SK-N-SH (cell line): ENCODE measurements at regions not wholly inside any gene's neighbourhood (a gene's known extent, or its start where the extent isn't known, plus 50 kb on each side); places are given as distances from the start of the nearest gene placed in this dataset.

ENCODE experiments used
- CTCF ChIA-PET: fragments of 300-600, 350-600 bp; formaldehyde crosslinking; extraction: SDS; loops from one replicate; lab custom pipeline; 2021; lab: Yijun Ruan, JAX
- POLR2A ChIA-PET: fragments of 350-600 bp; sonication (Branson Sonifier 250); formaldehyde crosslinking; extraction: SDS; loops from one replicate; lab custom pipeline; 2020; ENCODE audit warnings: antibody characterized with exemption, inconsistent platforms; lab: Yijun Ruan, JAX
- DNase-seq: peaks from one replicate; pipeline ENCODE4 v3.0.0; 2012
- H2AFZ ChIP-seq: fragments of 200-600 bp; sonication (generic); 2 replicates; pipeline ENCODE4 v1.8.1; 2016; ENCODE audit warnings: antibody characterized with exemption, mild to moderate bottlenecking, low read depth
- H3F3A ChIP-seq: fragments of 200-600 bp; sonication (generic); replicated peaks from 2 replicates; pipeline ENCODE3; 2016; ENCODE audit warnings: antibody characterized with exemption, mild to moderate bottlenecking; ENCODE audit not compliant: insufficient read depth
- H3K27ac ChIP-seq, 2 experiments: fragments of 200-500 bp in 1 of 2; fragments of 200-600 bp in 1 of 2; sonication (Bioruptor generic) in 1 of 2; sonication (generic), shearing (Covaris generic) in 1 of 2; 2 replicates each; pipeline versions ENCODE4 v1.5.1 to v1.6.1; 2014 to 2016; ENCODE audit warnings: low read depth in 2 of 2, inconsistent platforms in 1 of 2, low read length in 1 of 2, mild to moderate bottlenecking in 1 of 2, mixed read lengths in 1 of 2
- H3K27me3 ChIP-seq: fragments of 200-600 bp; sonication (generic), shearing (Covaris generic); 2 replicates; pipeline ENCODE4 v1.6.1; 2016; ENCODE audit warnings: mixed run types; ENCODE audit not compliant: insufficient read depth
- H3K36me3 ChIP-seq, 2 experiments: fragments of 200-500 bp in 1 of 2; fragments of 200-600 bp in 1 of 2; sonication (Bioruptor generic) in 1 of 2; sonication (generic) in 1 of 2; replicated peaks in 1 of 2; 2 replicates each; pipeline versions ENCODE3 to v1.5.1; 2014 to 2016; ENCODE audit warnings: low read length in 1 of 2, mild to moderate bottlenecking in 1 of 2; ENCODE audit not compliant: insufficient read depth in 2 of 2, control insufficient read depth in 1 of 2
- H3K4me1 ChIP-seq, 2 experiments: fragments of 200-500 bp in 1 of 2; fragments of 200-600 bp in 1 of 2; sonication (Bioruptor generic) in 1 of 2; sonication (generic), shearing (Covaris generic) in 1 of 2; 2 replicates each; pipeline versions ENCODE4 v1.5.1 to v1.6.1; 2014 to 2016; ENCODE audit warnings: low read depth in 1 of 2, low read length in 1 of 2, mixed run types in 1 of 2; ENCODE audit not compliant: insufficient read depth in 2 of 2, control insufficient read depth in 1 of 2
- H3K4me2 ChIP-seq: fragments of 200-600 bp; sonication (generic), shearing (Covaris generic); 2 replicates; pipeline ENCODE4 v1.6.1; 2017; ENCODE audit warnings: mixed run types
- H3K4me3 ChIP-seq, 2 experiments: fragments of 200-500 bp in 1 of 2; fragments of 200-600 bp in 1 of 2; sonication (Bioruptor generic) in 1 of 2; sonication (generic), shearing (Covaris generic) in 1 of 2; 2 replicates each; pipeline versions ENCODE4 v1.5.1 to v1.8.1; 2014 to 2016; ENCODE audit warnings: low read depth in 2 of 2, inconsistent platforms in 1 of 2, low read length in 1 of 2, mild to moderate bottlenecking in 1 of 2, mixed read lengths in 1 of 2, moderate library complexity in 1 of 2
- H3K79me2 ChIP-seq: fragments of 200-600 bp; sonication (generic); 2 replicates; pipeline ENCODE4 v1.8.1; 2017; ENCODE audit warnings: mild to moderate bottlenecking; ENCODE audit not compliant: insufficient read depth
- H3K9ac ChIP-seq: fragments of 200-600 bp; sonication (generic); 2 replicates; pipeline ENCODE4 v1.6.1; 2017; ENCODE audit warnings: mixed run types
- H3K9me2 ChIP-seq: fragments of 200-600 bp; sonication (generic); 2 replicates; pipeline ENCODE4 v1.6.1; 2017; ENCODE audit warnings: mixed run types
- H3K9me3 ChIP-seq: fragments of 200-600 bp; sonication (generic); 2 replicates; pipeline ENCODE4 v1.6.1; 2017; ENCODE audit warnings: mixed run types, mild to moderate bottlenecking, moderate library complexity
- H4K20me1 ChIP-seq: fragments of 200-600 bp; sonication (generic); 2 replicates; pipeline ENCODE4 v1.6.1; 2017; ENCODE audit warnings: mild to moderate bottlenecking, mixed run types; ENCODE audit not compliant: insufficient read depth
- EP300 ChIP-seq, 2 experiments: IDR thresholded peaks; 2 replicates each; pipeline versions ENCODE4 v1.4.0 to v1.6.1; 2012; ENCODE audit warnings: borderline replicate concordance in 1 of 2, low read depth in 1 of 2, low read length in 1 of 2
- EZH2phosphoT487 ChIP-seq: fragments of 200-600 bp; sonication (generic); IDR thresholded peaks from 2 replicates; pipeline ENCODE4 v1.6.1; 2017; ENCODE audit warnings: low read depth, mixed run types, mild to moderate bottlenecking, antibody characterized with exemption, moderate library complexity, borderline replicate concordance
- FOXJ3 ChIP-seq: sonication (generic); formaldehyde crosslinking; IDR thresholded peaks from 2 replicates; pipeline ENCODE4 v1.5.1; 2020; ENCODE audit warnings: mild to moderate bottlenecking, missing genetic modification reagents
- JUND ChIP-seq: IDR thresholded peaks from 2 replicates; pipeline ENCODE4 v1.4.0; 2012
- MXI1 ChIP-seq: IDR thresholded peaks from 2 replicates; pipeline ENCODE4 v1.6.1; 2012; ENCODE audit warnings: mild to moderate bottlenecking, low read depth, low read length, improper control_type of control experiment
- NRF1 ChIP-seq: IDR thresholded peaks from 2 replicates; pipeline ENCODE4 v1.6.1; 2012; ENCODE audit warnings: low read depth, mild to moderate bottlenecking, low read length
- RAD21 ChIP-seq: IDR thresholded peaks from 2 replicates; pipeline ENCODE4 v1.6.1; 2012; ENCODE audit warnings: mild to moderate bottlenecking, low read length
- RCOR1 ChIP-seq: fragments of 150-350 bp; IDR thresholded peaks from 2 replicates; pipeline ENCODE4 v1.6.1; 2017; ENCODE audit warnings: antibody characterized with exemption, low read length
- RFX5 ChIP-seq: IDR thresholded peaks from 2 replicates; pipeline ENCODE4 v1.6.1; 2012; ENCODE audit warnings: mild to moderate bottlenecking, improper control_type of control experiment, low read length
- SMC3 ChIP-seq: IDR thresholded peaks from 2 replicates; pipeline ENCODE4 v1.6.1; 2012; ENCODE audit warnings: low read depth, low read length, improper control_type of control experiment
- TEAD4 ChIP-seq: IDR thresholded peaks from 2 replicates; pipeline ENCODE4 v1.4.0; 2012; ENCODE audit warnings: mild to moderate bottlenecking, borderline replicate concordance; ENCODE audit not compliant: insufficient read depth
- YY1 ChIP-seq: IDR thresholded peaks from 2 replicates; pipeline ENCODE4 v1.4.0; 2012; ENCODE audit warnings: low read depth, mild to moderate bottlenecking
- TF ChIP-seq, protein P1 (sequence below): fragments of 200-600 bp; sonication (generic); IDR thresholded peaks from 2 replicates; pipeline ENCODE4 v1.6.1; 2017; ENCODE audit warnings: antibody characterized with exemption, mild to moderate bottlenecking, moderate library complexity
- TF ChIP-seq, protein P2 (sequence below): fragments of 150-350 bp; IDR thresholded peaks from 2 replicates; pipeline ENCODE4 v1.6.1; 2017; ENCODE audit warnings: antibody characterized with exemption, low read length, low read depth, borderline replicate concordance
- TF ChIP-seq, protein P3 (sequence below): IDR thresholded peaks from 2 replicates; pipeline ENCODE4; 2012
- TF ChIP-seq, protein P4 (sequence below): IDR thresholded peaks from 2 replicates; pipeline ENCODE4 v1.4.0; 2012; ENCODE audit warnings: low read depth, borderline replicate concordance

DNA sequence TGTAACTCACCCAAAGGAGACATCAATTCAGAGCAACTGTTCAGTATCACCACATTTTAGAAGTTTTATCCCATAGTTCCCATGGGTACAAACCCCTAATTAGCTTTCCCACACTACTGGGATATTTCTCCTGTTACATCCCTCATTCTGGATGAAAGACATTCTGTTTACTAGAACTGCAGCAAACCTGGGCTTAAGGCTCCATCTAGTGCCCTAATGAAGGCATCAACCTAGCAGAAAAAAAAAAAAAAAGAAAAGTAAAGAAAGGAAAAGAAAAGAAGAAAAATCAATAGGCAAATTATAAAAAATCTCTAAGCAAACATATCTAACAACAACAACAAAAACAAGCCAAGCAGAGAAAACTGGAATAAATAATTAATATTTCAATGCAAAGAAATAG is 133.7 kb upstream of the CPXCR1 start:
- no peak overlapping the region for H2AFZ ChIP-seq
- H3K27ac ChIP-seq: no peak overlapping the region
- H3K4me1 ChIP-seq: no peaks in the 10 kb centered on the region
- no peak overlapping the region; the same call in 1 of the 2 replicates for H3K4me2 ChIP-seq
- H3K36me3 ChIP-seq: no peaks in the 10 kb centered on the region
- peak; percentile 1 for DNase-seq
- TF ChIP-seq TEAD4 (no peak), NRF1 (no peak), SMC3 (peak; percentile 25; the same call in 1 of the 2 replicates), RAD21 (peak; percentile 62), FOXJ3 (CRISPR knock-in tag) (no peak), JUND (no peak), RCOR1 (no peak), YY1 (no peak), EP300 (IDR thresholded peaks at IDR 0.05; ENCODE audit: borderline replicate concordance in 1 of 2, low read depth in 1 of 2, low read length in 1 of 2) (no peak), RFX5 (no peak), MXI1 (no peak), EZH2phosphoT487 (no peak)
- TF ChIP-seq, protein P1, sequence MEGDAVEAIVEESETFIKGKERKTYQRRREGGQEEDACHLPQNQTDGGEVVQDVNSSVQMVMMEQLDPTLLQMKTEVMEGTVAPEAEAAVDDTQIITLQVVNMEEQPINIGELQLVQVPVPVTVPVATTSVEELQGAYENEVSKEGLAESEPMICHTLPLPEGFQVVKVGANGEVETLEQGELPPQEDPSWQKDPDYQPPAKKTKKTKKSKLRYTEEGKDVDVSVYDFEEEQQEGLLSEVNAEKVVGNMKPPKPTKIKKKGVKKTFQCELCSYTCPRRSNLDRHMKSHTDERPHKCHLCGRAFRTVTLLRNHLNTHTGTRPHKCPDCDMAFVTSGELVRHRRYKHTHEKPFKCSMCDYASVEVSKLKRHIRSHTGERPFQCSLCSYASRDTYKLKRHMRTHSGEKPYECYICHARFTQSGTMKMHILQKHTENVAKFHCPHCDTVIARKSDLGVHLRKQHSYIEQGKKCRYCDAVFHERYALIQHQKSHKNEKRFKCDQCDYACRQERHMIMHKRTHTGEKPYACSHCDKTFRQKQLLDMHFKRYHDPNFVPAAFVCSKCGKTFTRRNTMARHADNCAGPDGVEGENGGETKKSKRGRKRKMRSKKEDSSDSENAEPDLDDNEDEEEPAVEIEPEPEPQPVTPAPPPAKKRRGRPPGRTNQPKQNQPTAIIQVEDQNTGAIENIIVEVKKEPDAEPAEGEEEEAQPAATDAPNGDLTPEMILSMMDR: peak; percentile 58
- TF ChIP-seq, protein P2, sequence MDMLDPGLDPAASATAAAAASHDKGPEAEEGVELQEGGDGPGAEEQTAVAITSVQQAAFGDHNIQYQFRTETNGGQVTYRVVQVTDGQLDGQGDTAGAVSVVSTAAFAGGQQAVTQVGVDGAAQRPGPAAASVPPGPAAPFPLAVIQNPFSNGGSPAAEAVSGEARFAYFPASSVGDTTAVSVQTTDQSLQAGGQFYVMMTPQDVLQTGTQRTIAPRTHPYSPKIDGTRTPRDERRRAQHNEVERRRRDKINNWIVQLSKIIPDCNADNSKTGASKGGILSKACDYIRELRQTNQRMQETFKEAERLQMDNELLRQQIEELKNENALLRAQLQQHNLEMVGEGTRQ: no peak
- TF ChIP-seq, protein P3, sequence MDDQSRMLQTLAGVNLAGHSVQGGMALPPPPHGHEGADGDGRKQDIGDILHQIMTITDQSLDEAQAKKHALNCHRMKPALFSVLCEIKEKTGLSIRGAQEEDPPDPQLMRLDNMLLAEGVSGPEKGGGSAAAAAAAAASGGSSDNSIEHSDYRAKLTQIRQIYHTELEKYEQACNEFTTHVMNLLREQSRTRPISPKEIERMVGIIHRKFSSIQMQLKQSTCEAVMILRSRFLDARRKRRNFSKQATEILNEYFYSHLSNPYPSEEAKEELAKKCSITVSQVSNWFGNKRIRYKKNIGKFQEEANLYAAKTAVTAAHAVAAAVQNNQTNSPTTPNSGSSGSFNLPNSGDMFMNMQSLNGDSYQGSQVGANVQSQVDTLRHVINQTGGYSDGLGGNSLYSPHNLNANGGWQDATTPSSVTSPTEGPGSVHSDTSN: no peak
- TF ChIP-seq, protein P4, sequence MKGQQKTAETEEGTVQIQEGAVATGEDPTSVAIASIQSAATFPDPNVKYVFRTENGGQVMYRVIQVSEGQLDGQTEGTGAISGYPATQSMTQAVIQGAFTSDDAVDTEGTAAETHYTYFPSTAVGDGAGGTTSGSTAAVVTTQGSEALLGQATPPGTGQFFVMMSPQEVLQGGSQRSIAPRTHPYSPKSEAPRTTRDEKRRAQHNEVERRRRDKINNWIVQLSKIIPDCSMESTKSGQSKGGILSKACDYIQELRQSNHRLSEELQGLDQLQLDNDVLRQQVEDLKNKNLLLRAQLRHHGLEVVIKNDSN: no peak
- TF ChIP-seq, all 33 proteins: peak for 3
- H3F3A ChIP-seq: no peaks in the 10 kb centered on the region
- ChIA-PET POLR2A (no interaction called here), CTCF (interaction anchor here (1.0 kb wide), 1 partner anchor 11 kb away, joined by 3 read pairs; no protein-coding TSS in a partner anchor)
- no peaks in the 10 kb centered on the region for H4K20me1 ChIP-seq
- H3K79me2 ChIP-seq: no peaks in the 10 kb centered on the region
- H3K9me3 ChIP-seq: no peaks in the 10 kb centered on the region
- H3K9me2 ChIP-seq: no peaks in the 10 kb centered on the region
- no peaks in the 10 kb centered on the region for H3K27me3 ChIP-seq
- no peak overlapping the region for H3K4me3 ChIP-seq
- no peak overlapping the region for H3K9ac ChIP-seq
